HEK293T (cell line): ENCODE measurements at regions not wholly inside any gene's neighbourhood (a gene's known extent, or its start where the extent isn't known, plus 50 kb on each side); places are given as distances from the start of the nearest gene placed in this dataset.

ENCODE experiments used
- FOXK2 ChIP-seq: fragments of 450-650 bp; IDR thresholded peaks from 2 replicates; pipeline ENCODE4 v1.6.1; 2016; ENCODE audit warnings: mild to moderate bottlenecking
- FOXM1 ChIP-seq: fragments of 450-650 bp; IDR thresholded peaks from 2 replicates; pipeline ENCODE4 v1.6.1; 2017; ENCODE audit warnings: mild to moderate bottlenecking, borderline replicate concordance
- HDGF ChIP-seq: fragments of 450-650 bp; IDR thresholded peaks from 2 replicates; pipeline ENCODE4 v1.6.1; 2017; ENCODE audit warnings: antibody characterized with exemption, borderline replicate concordance
- SUZ12 ChIP-seq: fragments of 450-650 bp; IDR thresholded peaks from 2 replicates; pipeline ENCODE4 v1.6.1; 2016; ENCODE audit warnings: mild to moderate bottlenecking
- TARDBP ChIP-seq: fragments of 450-650 bp; IDR thresholded peaks from 2 replicates; pipeline ENCODE4 v1.6.1; 2016
- TF ChIP-seq, protein P1 (sequence below): fragments of 450-650 bp; IDR thresholded peaks from 2 replicates; pipeline ENCODE4 v1.6.1; 2016

DNA sequence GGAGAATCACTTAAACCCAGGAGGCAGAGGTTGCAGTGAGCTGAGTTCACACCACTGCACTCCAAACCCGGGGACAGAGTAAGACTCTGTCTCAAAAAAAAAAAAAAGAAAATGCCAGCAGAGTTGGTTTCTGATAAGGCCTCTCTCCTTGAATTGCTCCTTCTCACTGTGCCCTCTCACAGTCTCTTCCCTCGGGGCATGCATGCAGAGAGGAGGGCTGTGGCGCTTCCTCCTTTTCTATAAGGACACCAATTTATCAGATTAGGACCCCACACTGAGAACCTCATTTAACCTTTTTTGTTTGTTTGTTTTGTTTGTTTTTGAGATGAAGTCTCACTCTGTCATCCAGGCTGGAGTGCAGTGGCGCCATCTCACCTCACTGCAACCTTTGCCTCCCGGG, 110.5 kb downstream of the ZFP36L2 start:
- TF ChIP-seq FOXM1 (no peak), TARDBP (no peak), HDGF (no peak), FOXK2 (no peak), SUZ12 (no peak)
- TF ChIP-seq, protein P1, sequence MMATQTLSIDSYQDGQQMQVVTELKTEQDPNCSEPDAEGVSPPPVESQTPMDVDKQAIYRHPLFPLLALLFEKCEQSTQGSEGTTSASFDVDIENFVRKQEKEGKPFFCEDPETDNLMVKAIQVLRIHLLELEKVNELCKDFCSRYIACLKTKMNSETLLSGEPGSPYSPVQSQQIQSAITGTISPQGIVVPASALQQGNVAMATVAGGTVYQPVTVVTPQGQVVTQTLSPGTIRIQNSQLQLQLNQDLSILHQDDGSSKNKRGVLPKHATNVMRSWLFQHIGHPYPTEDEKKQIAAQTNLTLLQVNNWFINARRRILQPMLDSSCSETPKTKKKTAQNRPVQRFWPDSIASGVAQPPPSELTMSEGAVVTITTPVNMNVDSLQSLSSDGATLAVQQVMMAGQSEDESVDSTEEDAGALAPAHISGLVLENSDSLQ, result no peak
